H1 (cell line): ENCODE measurements at regions not wholly inside any gene's neighbourhood (a gene's known extent, or its start where the extent isn't known, plus 50 kb on each side); places are given as distances from the start of the nearest gene placed in this dataset.
A peak's percentile ranks its signal among the peaks of the same experiment; 100 is the strongest.

ENCODE experiments used
- CTCF ChIA-PET: fragments of 300-600 bp; sonication (Branson Sonifier 250); formaldehyde crosslinking; loops from one replicate; lab custom pipeline; 2021; ENCODE audit not compliant: partially characterized antibody; lab: Charles Lee
- POLR2A ChIA-PET: fragments of 300-600 bp; sonication (Branson Sonifier 250); formaldehyde crosslinking; loops from one replicate; lab custom pipeline; 2021; ENCODE audit warnings: inconsistent platforms; ENCODE audit not compliant: partially characterized antibody; lab: Charles Lee
- DNase-seq, 2 experiments: peaks; one replicate each; pipeline versions ENCODE4 v3.0.0 to v3.0.0-alpha.2; 2010 to 2022; ENCODE audit warnings: low spot score in 2 of 2, low read depth in 1 of 2, mixed read lengths in 1 of 2
- FAIRE-seq: peaks from 2 replicates; lab custom pipeline; 2011; peaks lifted over from hg19 to GRCh38; lab: Jason Lieb, UNC
- H2AFZ ChIP-seq: 2 replicates; pipeline ENCODE4 v1.8.1; 2012; ENCODE audit warnings: low read length, inconsistent platforms
- H2AK5ac ChIP-seq: 2 replicates; pipeline ENCODE4 v1.6.1; 2013; ENCODE audit warnings: low read depth, low read length
- H2BK120ac ChIP-seq: replicated peaks from 2 replicates; pipeline ENCODE3; 2013; ENCODE audit warnings: low read depth, low read length, inconsistent platforms
- H2BK12ac ChIP-seq: 2 replicates; pipeline ENCODE4 v1.6.1; 2013; ENCODE audit warnings: low read depth, low read length
- H2BK15ac ChIP-seq: 2 replicates; pipeline ENCODE4 v1.6.1; 2013; ENCODE audit warnings: low read length
- H2BK20ac ChIP-seq: 2 replicates; pipeline ENCODE4 v1.6.1; 2013; ENCODE audit warnings: low read length
- H2BK5ac ChIP-seq: 2 replicates; pipeline ENCODE4 v1.6.1; 2013; ENCODE audit warnings: low read depth, low read length
- H3K14ac ChIP-seq: 2 replicates; pipeline ENCODE4 v1.6.1; 2013; ENCODE audit warnings: inconsistent platforms; ENCODE audit not compliant: insufficient read length
- H3K18ac ChIP-seq: 2 replicates; pipeline ENCODE4 v1.6.1; 2013; ENCODE audit warnings: low read length; ENCODE audit errors: extremely low read depth
- H3K23ac ChIP-seq: 2 replicates; pipeline ENCODE4 v1.6.1; 2013; ENCODE audit warnings: inconsistent platforms; ENCODE audit not compliant: insufficient read length
- H3K23me2 ChIP-seq: 2 replicates; pipeline ENCODE4 v1.6.1; 2013; ENCODE audit warnings: low read depth, low read length
- H3K27ac ChIP-seq: 2 replicates; pipeline ENCODE4 v1.6.1; 2011; ENCODE audit warnings: low read depth, low read length, inconsistent platforms
- H3K27me3 ChIP-seq, 4 experiments: replicated peaks in 1 of 4; 1 replicate in 1 of 4; 2 replicates in 3 of 4; pipeline versions ENCODE4 v1.6.1 to v1.8.1; 2011 to 2013; ENCODE audit warnings: low read length in 3 of 4, mild to moderate bottlenecking in 3 of 4, inconsistent platforms in 2 of 4, mixed read lengths in 2 of 4, moderate library complexity in 1 of 4; ENCODE audit not compliant: control insufficient read depth in 3 of 4, insufficient read depth in 3 of 4; ENCODE audit errors: extremely low read depth in 1 of 4
- H3K36me3 ChIP-seq, 4 experiments: 2 replicates each; pipeline versions ENCODE4 v1.6.1 to v1.8.1; 2011 to 2013; ENCODE audit warnings: mild to moderate bottlenecking in 4 of 4, low read length in 3 of 4, moderate library complexity in 2 of 4, control low read depth in 1 of 4, inconsistent platforms in 1 of 4; ENCODE audit not compliant: insufficient read depth in 4 of 4, control insufficient read depth in 2 of 4
- H3K4ac ChIP-seq: replicated peaks from 2 replicates; pipeline ENCODE3; 2013; ENCODE audit warnings: low read length, low read depth, mixed read lengths, inconsistent platforms; ENCODE audit not compliant: insufficient read length
- H3K4me1 ChIP-seq, 4 experiments: replicated peaks in 1 of 4; 1 replicate in 1 of 4; 2 replicates in 3 of 4; pipeline versions ENCODE4 v1.6.1 to v1.8.1; 2011 to 2013; ENCODE audit warnings: low read length in 3 of 4, inconsistent platforms in 2 of 4, mixed read lengths in 1 of 4; ENCODE audit not compliant: insufficient read depth in 4 of 4, control insufficient read depth in 3 of 4
- H3K4me2 ChIP-seq, 2 experiments: 2 replicates each; pipeline versions ENCODE4 v1.6.1 to v1.8.1; 2011 to 2013; ENCODE audit warnings: low read depth in 2 of 2, low read length in 2 of 2, control low read depth in 1 of 2, inconsistent platforms in 1 of 2, mild to moderate bottlenecking in 1 of 2; ENCODE audit not compliant: insufficient read depth in 1 of 2
- H3K4me3 ChIP-seq, 4 experiments: fragments of 200-600, 300-600 bp in 1 of 4; sonication (generic), shearing (Covaris generic), sonication (Bioruptor Twin) in 1 of 4; 2 replicates each; pipeline versions ENCODE4 v1.5.1 to v1.8.1; 2011 to 2016; ENCODE audit warnings: low read length in 4 of 4, low read depth in 3 of 4, control low read depth in 2 of 4, inconsistent platforms in 2 of 4, mild to moderate bottlenecking in 2 of 4, mixed read lengths in 1 of 4, moderate library complexity in 1 of 4; ENCODE audit not compliant: insufficient read depth in 2 of 4; ENCODE audit errors: extremely low read depth in 1 of 4
- H3K56ac ChIP-seq: replicated peaks from 2 replicates; pipeline ENCODE3; 2013; ENCODE audit warnings: low read depth, mild to moderate bottlenecking, mixed read lengths, low read length, inconsistent platforms; ENCODE audit not compliant: insufficient read length
- H3K79me1 ChIP-seq: 2 replicates; pipeline ENCODE4 v1.6.1; 2013; ENCODE audit warnings: low read depth, low read length, control low read depth
- H3K79me2 ChIP-seq, 2 experiments: 2 replicates each; pipeline versions ENCODE4 v1.6.1 to v1.8.1; 2012 to 2013; ENCODE audit warnings: low read length in 2 of 2, mild to moderate bottlenecking in 2 of 2, inconsistent platforms in 1 of 2; ENCODE audit not compliant: insufficient read depth in 2 of 2, control insufficient read depth in 1 of 2
- H3K9ac ChIP-seq, 4 experiments: replicated peaks in 1 of 4; 1 replicate in 1 of 4; 2 replicates in 3 of 4; pipeline versions ENCODE4 v1.6.1 to v1.8.1; 2011 to 2013; ENCODE audit warnings: low read depth in 3 of 4, low read length in 3 of 4, control low read depth in 2 of 4, mild to moderate bottlenecking in 2 of 4, moderate library complexity in 2 of 4, inconsistent platforms in 1 of 4; ENCODE audit errors: extremely low read depth in 1 of 4
- H3K9me3 ChIP-seq, 2 experiments: 2 replicates each; pipeline versions ENCODE4 v1.6.1 to v1.8.1; 2012 to 2013; ENCODE audit warnings: mild to moderate bottlenecking in 2 of 2, moderate library complexity in 2 of 2, control low read depth in 1 of 2, inconsistent platforms in 1 of 2, low read depth in 1 of 2, low read length in 1 of 2, mixed read lengths in 1 of 2; ENCODE audit not compliant: insufficient read depth in 2 of 2
- H4K20me1 ChIP-seq, 2 experiments: replicated peaks in 1 of 2; 2 replicates each; pipeline versions ENCODE3 to v1.8.1; 2011 to 2013; ENCODE audit warnings: inconsistent platforms in 2 of 2, low read length in 2 of 2, mild to moderate bottlenecking in 1 of 2; ENCODE audit not compliant: insufficient read depth in 2 of 2, control insufficient read depth in 1 of 2
- H4K5ac ChIP-seq: 2 replicates; pipeline ENCODE4 v1.6.1; 2013; ENCODE audit warnings: low read length, low read depth, mixed read lengths, inconsistent platforms; ENCODE audit not compliant: insufficient read length
- H4K8ac ChIP-seq: 2 replicates; pipeline ENCODE4 v1.8.0; 2013; ENCODE audit warnings: mild to moderate bottlenecking, moderate library complexity, low read length, inconsistent platforms; ENCODE audit not compliant: insufficient read depth; ENCODE audit errors: extremely low read depth
- H4K91ac ChIP-seq: replicated peaks from 2 replicates; pipeline ENCODE3; 2013; ENCODE audit warnings: low read length, mixed read lengths, inconsistent platforms; ENCODE audit not compliant: insufficient read length
- BACH1 ChIP-seq: IDR thresholded peaks from 2 replicates; pipeline ENCODE4 v1.6.1; 2012; ENCODE audit warnings: low read length, improper control_type of control experiment
- BCL11A ChIP-seq, 2 experiments: IDR thresholded peaks; one replicate each; pipeline ENCODE4 v1.6.1; 2011; ENCODE audit warnings: low read depth in 2 of 2, low read length in 2 of 2, mild to moderate bottlenecking in 2 of 2
- EP300 ChIP-seq, 2 experiments: IDR thresholded peaks; 1 replicate in 1 of 2; 2 replicates in 1 of 2; pipeline ENCODE4 v1.6.1; 2011 to 2012; ENCODE audit warnings: low read depth in 2 of 2, low read length in 2 of 2, mild to moderate bottlenecking in 2 of 2, borderline replicate concordance in 1 of 2, inconsistent platforms in 1 of 2, moderate library complexity in 1 of 2
- POLR2AphosphoS5 ChIP-seq: IDR thresholded peaks from 2 replicates; pipeline ENCODE4 v1.6.1; 2011; ENCODE audit warnings: low read depth, low read length
- YY1 ChIP-seq: IDR thresholded peaks from 2 replicates; pipeline ENCODE4 v1.6.1; 2011; ENCODE audit warnings: low read depth, mild to moderate bottlenecking, low read length
- WGBS, 2 experiments: shearing (Covaris generic) in 1 of 2; methylation state at CpG; one replicate each; pipeline versions ENCODE4 v1.1.6 to v1.1.7; 2013 to 2015; ENCODE audit warnings: low lambda C conversion rate in 2 of 2, mixed read lengths in 2 of 2, inconsistent platforms in 1 of 2, low coverage in 1 of 2, missing lambda C conversion rate in 1 of 2; ENCODE audit not compliant: insufficient replicate concordance in 2 of 2, insufficient coverage in 1 of 2, insufficient read length in 1 of 2; ENCODE audit errors: extremely low coverage in 1 of 2, missing lambda C conversion rate in 1 of 2; 5-methylcytosine and 5-hydroxymethylcytosine counted together

GRCh38 chr6:102197211-102197610 is 803.7 kb downstream of the GRIK2 start:
- H3K23ac ChIP-seq, result no peak overlapping the region

More at GRCh38 chr6:102197211-102197610, 803.7 kb downstream of the GRIK2 start:
- Histone ChIP-seq H3K4me1 (no peaks in the 10 kb centered on the region), H3K27ac (no peak overlapping the region), H2BK5ac (no peak overlapping the region), H2BK15ac (no peak overlapping the region), H3K4ac (no peak overlapping the region), H3K4me3 (no peak overlapping the region), H4K91ac (no peak overlapping the region), H2AFZ (no peak overlapping the region), H3K27me3 (no peaks in the 10 kb centered on the region), H3K18ac (no peak overlapping the region), H3K36me3 (peaks cover 0 to 2% (median 0%) of the 10 kb centered on the region in 4 experiments; a peak in 1 of 8 replicates), H4K8ac (no peak overlapping the region), H2BK120ac (no peak overlapping the region), H2BK12ac (no peak overlapping the region), H3K79me2 (no peaks in the 10 kb centered on the region), H4K20me1 (no peaks in the 10 kb centered on the region), H3K56ac (no peak overlapping the region), H4K5ac (no peak overlapping the region), H3K9me3 (peaks cover 17 to 18% of the 10 kb centered on the region in 2 experiments; a peak in 3 of 4 replicates), H2BK20ac (no peak overlapping the region), H3K4me2 (no peak overlapping the region), H3K14ac (no peak overlapping the region), H2AK5ac (no peak overlapping the region), H3K23me2 (no peaks in the 10 kb centered on the region), H3K9ac (no peak overlapping the region), H3K79me1 (no peaks in the 10 kb centered on the region)
- POLR2A ChIA-PET, result no interaction called here
- FAIRE-seq (no peak), DNase-seq (peak in 1 of 2 experiments; percentile 77)
- CTCF ChIA-PET, result no interaction called here
- 90% methylated on average over 3 of the region's 3 CpGs; no CpG with 5 or more reads in 1 of the 2 experiments for WGBS, 2 experiments
- TF ChIP-seq BACH1 (no peak), POLR2AphosphoS5 (no peak), BCL11A (IDR thresholded peaks at IDR 0.05; ENCODE audit: low read depth in 2 of 2, low read length in 2 of 2) (no peak), EP300 (IDR thresholded peaks at IDR 0.05; ENCODE audit: borderline replicate concordance in 1 of 2, low read depth in 2 of 2, low read length in 2 of 2) (peak in 1 of 2 experiments; percentile 97; a peak in 1 of 3 replicates), YY1 (peak; percentile 42; the same call in 1 of the 2 replicates)
